ENCODE measurements at regions not wholly inside any gene's neighbourhood (a gene's known extent, or its start where the extent isn't known, plus 50 kb on each side); places are given as distances from the start of the nearest gene placed in this dataset.

- Histone ChIP-seq H3T11ph (ENCODE audit: low read length) (no peak overlapping the region), H3K79me2 (ENCODE audit: insufficient read depth, low read length) (no peaks in the 10 kb centered on the region), H2AFZ (ENCODE audit: low read length) (no peak overlapping the region), H2BK12ac (ENCODE audit: insufficient read length, low read depth, low read length) (no peak overlapping the region), H2BK120ac (ENCODE audit: low read depth, low read length, poor library complexity, severe bottlenecking) (no peak overlapping the region), H3K4me1 (ENCODE audit: insufficient read depth, low read length) (no peaks in the 10 kb centered on the region), H2BK5ac (ENCODE audit: insufficient read length, low read length) (no peak overlapping the region), H3K79me1 (ENCODE audit: insufficient read depth, low read depth, low read length, poor library complexity, severe bottlenecking) (no peaks in the 10 kb centered on the region), H2BK20ac (ENCODE audit: low read depth, low read length, poor library complexity, severe bottlenecking) (no peak overlapping the region), H4K8ac (replicated peaks; ENCODE audit: insufficient read length, low read depth, low read length) (no peak overlapping the region), H3K56ac (ENCODE audit: insufficient read length, low read depth, low read length) (no peak overlapping the region), H3K18ac (ENCODE audit: insufficient read length, low read depth, low read length) (no peak overlapping the region), H2AK5ac (ENCODE audit: insufficient read length, low read length) (no peak overlapping the region), H3K4me2 (ENCODE audit: insufficient read depth, insufficient read length, low read length) (no peak overlapping the region), H2BK15ac (ENCODE audit: low read depth, low read length) (no peak overlapping the region), H3K23ac (ENCODE audit: insufficient read length, low read depth, low read length) (no peak overlapping the region), H4K91ac (ENCODE audit: insufficient read length, low read depth, low read length) (no peak overlapping the region), H3K14ac (ENCODE audit: insufficient read depth, low read length) (no peak overlapping the region), H3K9me3 (ENCODE audit: control insufficient read depth, low read depth, low read length) (no peaks in the 10 kb centered on the region), H4K20me1 (ENCODE audit: control insufficient read depth, insufficient read depth, insufficient read length) (no peaks in the 10 kb centered on the region), H4K5ac (ENCODE audit: insufficient read length, low read depth, low read length) (no peak overlapping the region), H3K27me3 (ENCODE audit: insufficient read depth, low read length) (no peaks in the 10 kb centered on the region), H3K23me2 (ENCODE audit: insufficient read length, low read depth, low read length, poor library complexity, severe bottlenecking) (no peaks in the 10 kb centered on the region), H3K27ac (ENCODE audit: insufficient read length, low read depth, low read length) (no peak overlapping the region), H3K9ac (ENCODE audit: extremely low read depth, insufficient read length, low read length) (no peak overlapping the region), H3K4ac (ENCODE audit: low read depth, low read length) (no peak overlapping the region)
- H3K27ac Mint-ChIP-seq: no peak overlapping the region
- no peaks in the 10 kb centered on the region; a peak in 2 of 7 replicates for H3K36me3 Mint-ChIP-seq (ENCODE audit: insufficient read depth in 1 of 3, low read depth in 3 of 3)
- DNase-seq: no peak
- no peak overlapping the region for H3K4me3 Mint-ChIP-seq
- peaks cover 0 to 4% of the 10 kb centered on the region in 2 experiments; a peak in 1 of 4 replicates for H3K4me1 Mint-ChIP-seq
- H3K9me3 Mint-ChIP-seq: peaks cover 5 to 7% of the 10 kb centered on the region in 2 experiments; a peak in 3 of 5 replicates
- TF ChIP-seq, protein P1, sequence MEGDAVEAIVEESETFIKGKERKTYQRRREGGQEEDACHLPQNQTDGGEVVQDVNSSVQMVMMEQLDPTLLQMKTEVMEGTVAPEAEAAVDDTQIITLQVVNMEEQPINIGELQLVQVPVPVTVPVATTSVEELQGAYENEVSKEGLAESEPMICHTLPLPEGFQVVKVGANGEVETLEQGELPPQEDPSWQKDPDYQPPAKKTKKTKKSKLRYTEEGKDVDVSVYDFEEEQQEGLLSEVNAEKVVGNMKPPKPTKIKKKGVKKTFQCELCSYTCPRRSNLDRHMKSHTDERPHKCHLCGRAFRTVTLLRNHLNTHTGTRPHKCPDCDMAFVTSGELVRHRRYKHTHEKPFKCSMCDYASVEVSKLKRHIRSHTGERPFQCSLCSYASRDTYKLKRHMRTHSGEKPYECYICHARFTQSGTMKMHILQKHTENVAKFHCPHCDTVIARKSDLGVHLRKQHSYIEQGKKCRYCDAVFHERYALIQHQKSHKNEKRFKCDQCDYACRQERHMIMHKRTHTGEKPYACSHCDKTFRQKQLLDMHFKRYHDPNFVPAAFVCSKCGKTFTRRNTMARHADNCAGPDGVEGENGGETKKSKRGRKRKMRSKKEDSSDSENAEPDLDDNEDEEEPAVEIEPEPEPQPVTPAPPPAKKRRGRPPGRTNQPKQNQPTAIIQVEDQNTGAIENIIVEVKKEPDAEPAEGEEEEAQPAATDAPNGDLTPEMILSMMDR (conservative IDR thresholded peaks at IDR 0.05): no peak
- no CpG with 5 or more reads among the region's 2 CpGs for whole genome bisulfite sequencing (ENCODE audit: extremely low coverage, insufficient read length, low lambda C conversion rate)
- H3K27me3 Mint-ChIP-seq (ENCODE audit: low read depth): peaks cover 1% of the 10 kb centered on the region; the same call in 1 of the 2 replicates
Observed at GRCh38 chr9:31573561-31573960, 810.9 kb upstream of the ACO1 start.

All from H9 (cell line).